ENCODE measurements at regions not wholly inside any gene's neighbourhood (a gene's known extent, or its start where the extent isn't known, plus 50 kb on each side); places are given as distances from the start of the nearest gene placed in this dataset.

DNA sequence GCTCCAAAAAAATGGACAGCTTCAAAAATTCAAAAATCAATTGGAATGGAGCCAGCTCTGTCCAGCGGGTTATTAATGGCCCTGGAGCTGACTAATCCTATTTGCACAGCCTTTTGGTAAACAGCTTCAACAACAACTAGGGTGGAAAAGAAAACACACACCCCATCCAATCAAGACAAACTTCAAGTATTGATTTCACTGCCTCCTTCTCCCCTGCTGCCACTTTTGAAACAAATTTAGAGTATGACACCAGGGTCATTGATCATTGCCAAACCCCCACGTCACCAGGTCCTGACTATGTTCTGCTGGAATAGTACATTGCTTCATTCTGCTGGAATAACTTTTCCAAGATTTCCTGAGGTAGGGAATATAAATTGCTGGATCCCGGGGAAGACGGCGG is 56.8 kb upstream of the GTF3A start:
- TF ChIP-seq, protein P1, sequence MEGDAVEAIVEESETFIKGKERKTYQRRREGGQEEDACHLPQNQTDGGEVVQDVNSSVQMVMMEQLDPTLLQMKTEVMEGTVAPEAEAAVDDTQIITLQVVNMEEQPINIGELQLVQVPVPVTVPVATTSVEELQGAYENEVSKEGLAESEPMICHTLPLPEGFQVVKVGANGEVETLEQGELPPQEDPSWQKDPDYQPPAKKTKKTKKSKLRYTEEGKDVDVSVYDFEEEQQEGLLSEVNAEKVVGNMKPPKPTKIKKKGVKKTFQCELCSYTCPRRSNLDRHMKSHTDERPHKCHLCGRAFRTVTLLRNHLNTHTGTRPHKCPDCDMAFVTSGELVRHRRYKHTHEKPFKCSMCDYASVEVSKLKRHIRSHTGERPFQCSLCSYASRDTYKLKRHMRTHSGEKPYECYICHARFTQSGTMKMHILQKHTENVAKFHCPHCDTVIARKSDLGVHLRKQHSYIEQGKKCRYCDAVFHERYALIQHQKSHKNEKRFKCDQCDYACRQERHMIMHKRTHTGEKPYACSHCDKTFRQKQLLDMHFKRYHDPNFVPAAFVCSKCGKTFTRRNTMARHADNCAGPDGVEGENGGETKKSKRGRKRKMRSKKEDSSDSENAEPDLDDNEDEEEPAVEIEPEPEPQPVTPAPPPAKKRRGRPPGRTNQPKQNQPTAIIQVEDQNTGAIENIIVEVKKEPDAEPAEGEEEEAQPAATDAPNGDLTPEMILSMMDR (IDR thresholded peaks at IDR 0.05) = no peak
- Histone ChIP-seq H3K27ac (no peak overlapping the region), H3K4me3 (no peak overlapping the region)
- DNase-seq (ENCODE audit: low spot score) = no peak

DNA sequence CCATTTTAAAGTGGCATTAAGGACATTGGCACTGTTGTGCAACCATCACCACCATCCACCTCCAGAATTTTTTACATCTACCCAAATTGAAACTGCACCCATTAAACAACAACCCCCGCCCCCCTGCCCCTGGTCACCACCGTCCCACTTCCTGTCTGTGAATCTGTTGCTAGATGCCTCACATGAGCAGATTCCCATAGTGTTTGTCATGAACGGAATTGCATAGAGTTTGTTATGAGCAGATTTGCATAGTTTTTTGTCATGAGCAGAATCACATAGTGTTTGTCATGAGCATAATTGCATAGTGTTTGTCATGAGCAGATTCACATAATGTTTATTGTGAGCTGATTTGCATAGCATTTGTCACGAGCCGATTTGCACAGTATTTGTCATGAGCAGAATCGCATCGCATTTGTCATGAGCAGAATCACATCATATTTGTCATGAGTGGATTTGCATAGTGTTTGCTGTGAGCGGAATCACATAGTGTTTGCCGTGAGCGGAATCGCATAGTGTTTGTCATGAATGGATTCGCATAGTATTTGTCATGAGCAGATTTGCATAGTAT is 54.0 kb upstream of the GTF3A start:
- Histone ChIP-seq H3K4me3 (no peak overlapping the region), H3K27ac (no peak overlapping the region)
- TF ChIP-seq, protein P1 (IDR thresholded peaks at IDR 0.05) = no peak
- no peak for DNase-seq (ENCODE audit: low spot score)

DNA sequence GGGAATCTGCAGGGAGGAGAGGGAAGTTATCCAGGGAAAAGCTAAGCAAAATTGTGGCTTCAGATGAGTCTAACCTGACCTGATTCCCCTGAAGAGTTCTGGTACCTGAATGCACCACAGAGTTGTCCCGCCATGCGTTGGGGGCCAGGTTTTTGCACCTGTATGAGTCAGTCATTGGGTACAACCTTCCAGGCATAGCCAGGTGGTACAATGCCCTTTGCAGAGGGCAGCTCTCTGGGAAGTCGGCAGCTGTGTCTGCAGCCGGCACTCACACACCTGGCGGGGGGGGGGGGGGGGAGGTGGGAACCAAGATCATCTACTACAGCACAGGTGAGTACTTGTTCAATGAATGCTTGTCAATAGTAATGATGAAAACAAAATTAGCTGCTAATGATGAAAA is 52.5 kb upstream of the GTF3A start:
- TF ChIP-seq, protein P1 (IDR thresholded peaks at IDR 0.05) = no peak
- no peak overlapping the region for H3K4me3 ChIP-seq
- DNase-seq (ENCODE audit: low spot score) = no peak
- H3K27ac ChIP-seq = no peak overlapping the region

DNA sequence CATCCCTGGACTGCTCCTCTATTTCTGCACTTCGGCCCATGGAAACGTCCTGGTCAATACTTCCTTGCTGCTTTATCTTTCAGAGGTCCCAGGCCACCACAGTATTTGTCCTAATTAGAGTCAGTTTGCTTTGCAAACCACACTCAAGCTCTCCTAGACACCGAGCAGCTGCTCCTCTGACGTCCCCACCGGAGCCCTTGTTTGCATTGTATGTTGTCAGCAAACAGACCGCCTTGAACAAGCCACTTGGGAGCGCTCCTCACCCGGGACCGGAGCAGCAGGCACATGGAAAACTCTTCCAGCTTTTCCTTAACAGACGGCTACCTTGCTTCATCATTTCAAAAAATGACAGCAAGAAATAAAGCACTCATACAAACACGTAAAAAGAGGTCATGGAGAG is 51.5 kb upstream of the GTF3A start:
- TF ChIP-seq, protein P1 (IDR thresholded peaks at IDR 0.05) = no peak
- H3K4me3 ChIP-seq = no peak overlapping the region
- no peak for DNase-seq (ENCODE audit: low spot score)
- no peak overlapping the region for H3K27ac ChIP-seq

DNA sequence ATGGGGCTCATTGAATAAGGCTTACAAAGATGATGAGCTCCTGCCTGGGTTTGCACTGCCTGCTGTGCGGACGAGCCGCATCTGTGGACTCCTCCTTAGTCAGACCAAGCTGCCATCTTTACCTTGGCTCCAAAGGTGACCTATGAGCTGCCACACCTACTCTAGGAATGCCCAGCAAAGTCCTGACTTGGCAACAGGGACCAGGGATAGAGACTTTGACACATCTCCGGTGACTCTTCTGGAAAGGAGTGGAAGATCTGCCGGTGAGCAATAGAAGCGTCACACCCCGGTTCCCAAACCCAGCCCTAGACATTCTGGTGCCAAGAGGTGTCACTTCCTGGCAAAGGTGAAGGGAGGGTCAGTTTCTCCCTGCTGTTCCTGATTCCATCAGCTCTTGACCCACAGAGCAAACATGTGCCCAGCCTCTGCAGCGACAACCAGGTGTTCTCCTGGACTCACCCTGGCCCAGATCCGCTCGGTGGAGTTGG is 50.2 kb upstream of the GTF3A start:
- DNase-seq (ENCODE audit: low spot score) = no peak
- Histone ChIP-seq H3K4me3 (no peak overlapping the region), H3K27ac (no peak overlapping the region)
- TF ChIP-seq, protein P1 (IDR thresholded peaks at IDR 0.05) = no peak

All from coronary artery (tissue), 2 donors.